Femur (tissue), 1 donor: ENCODE measurements at regions not wholly inside any gene's neighbourhood (a gene's known extent, or its start where the extent isn't known, plus 50 kb on each side); places are given as distances from the start of the nearest gene placed in this dataset.

ENCODE experiments used
- DNase-seq: peaks from one replicate; pipeline ENCODE4 v3.0.0-alpha.2; 2017

- DNase-seq: no peak
These were observed 802.9 kb upstream of the ID2 start for GRCh38 chr2:7878786-7879482.

GRCh38 chr2:7879483-7879835 lies 802.4 kb upstream of the ID2 start:
- DNase-seq: no peak

GRCh38 chr2:7880126-7880525 lies 801.7 kb upstream of the ID2 start:
- DNase-seq: no peak

GRCh38 chr2:7880566-7880965 lies 801.3 kb upstream of the ID2 start:
- no peak for DNase-seq

- DNase-seq: no peak
These were observed 800.8 kb upstream of the ID2 start for GRCh38 chr2:7881063-7881462.

GRCh38 chr2:7881466-7881865 lies 800.4 kb upstream of the ID2 start:
- DNase-seq: no peak

- no peak for DNase-seq
These were observed 799.6 kb upstream of the ID2 start for GRCh38 chr2:7882296-7882695.

- no peak for DNase-seq
These were observed 797.5 kb upstream of the ID2 start for GRCh38 chr2:7884338-7884737.

GRCh38 chr2:7886666-7887065 lies 795.2 kb upstream of the ID2 start:
- DNase-seq: no peak

GRCh38 chr2:7887441-7887840 lies 794.4 kb upstream of the ID2 start:
- no peak for DNase-seq

- DNase-seq: no peak
These were observed 793.0 kb upstream of the ID2 start for GRCh38 chr2:7888876-7889275.

- DNase-seq: no peak
These were observed 790.5 kb upstream of the ID2 start for GRCh38 chr2:7891312-7891711.

- DNase-seq: no peak
These were observed 786.6 kb upstream of the ID2 start for GRCh38 chr2:7895289-7895688.

GRCh38 chr2:7896940-7897487 lies 784.8 kb upstream of the ID2 start:
- DNase-seq: no peak

- DNase-seq: no peak
These were observed 782.6 kb upstream of the ID2 start for GRCh38 chr2:7899241-7899640.

GRCh38 chr2:7899923-7900322 lies 781.9 kb upstream of the ID2 start:
- no peak for DNase-seq

GRCh38 chr2:7900593-7900992 lies 781.3 kb upstream of the ID2 start:
- no peak for DNase-seq

GRCh38 chr2:7902251-7902765 lies 779.5 kb upstream of the ID2 start:
- DNase-seq: no peak

- DNase-seq: no peak
These were observed 777.5 kb upstream of the ID2 start for GRCh38 chr2:7904319-7904718.

GRCh38 chr2:7905756-7906155 lies 776.1 kb upstream of the ID2 start:
- DNase-seq: no peak

- DNase-seq: no peak
These were observed 775.4 kb upstream of the ID2 start for GRCh38 chr2:7906431-7906830.

GRCh38 chr2:7907041-7907440 lies 774.8 kb upstream of the ID2 start:
- DNase-seq: no peak

- no peak for DNase-seq
These were observed 771.1 kb upstream of the ID2 start for GRCh38 chr2:7910752-7911151.

GRCh38 chr2:7911196-7911595 lies 770.7 kb upstream of the ID2 start:
- DNase-seq: no peak

- DNase-seq: no peak
These were observed 767.9 kb upstream of the ID2 start for GRCh38 chr2:7913974-7914373.
